A549 (cell line): ENCODE measurements at regions not wholly inside any gene's neighbourhood (a gene's known extent, or its start where the extent isn't known, plus 50 kb on each side); places are given as distances from the start of the nearest gene placed in this dataset.

Experiments used
- CEBPB ChIP-seq, 2 experiments: fragments of >200 bp in 1 of 2; sonication (Bioruptor Twin) in 1 of 2; formaldehyde crosslinking in 1 of 2; IDR thresholded peaks; 2 replicates each; pipeline ENCODE4 v1.6.1; 2012 to 2016
- CTCF ChIP-seq: fragments of >200 bp; sonication (Bioruptor Twin); formaldehyde crosslinking; IDR thresholded peaks from 3 replicates; pipeline ENCODE4 v1.5.1; 2016
- POLR2A ChIP-seq: IDR thresholded peaks from 2 replicates; pipeline ENCODE4 v1.6.1; 2012; ENCODE audit warnings: mild to moderate bottlenecking, low read length
- SMC3 ChIP-seq: fragments of >200 bp; sonication (Bioruptor Twin); formaldehyde crosslinking; IDR thresholded peaks from 3 replicates; pipeline ENCODE4 v1.6.1; 2018; ENCODE audit warnings: inconsistent platforms

GRCh38 chr7:93029056-93029455, 88.7 kb downstream of the SAMD9 start:
- TF ChIP-seq SMC3 (no peak), POLR2A (no peak), CEBPB (IDR thresholded peaks at IDR 0.05) (no peak), CTCF (no peak)
